ENCODE measurements at regions not wholly inside any gene's neighbourhood (a gene's known extent, or its start where the extent isn't known, plus 50 kb on each side); places are given as distances from the start of the nearest gene placed in this dataset.

DNA sequence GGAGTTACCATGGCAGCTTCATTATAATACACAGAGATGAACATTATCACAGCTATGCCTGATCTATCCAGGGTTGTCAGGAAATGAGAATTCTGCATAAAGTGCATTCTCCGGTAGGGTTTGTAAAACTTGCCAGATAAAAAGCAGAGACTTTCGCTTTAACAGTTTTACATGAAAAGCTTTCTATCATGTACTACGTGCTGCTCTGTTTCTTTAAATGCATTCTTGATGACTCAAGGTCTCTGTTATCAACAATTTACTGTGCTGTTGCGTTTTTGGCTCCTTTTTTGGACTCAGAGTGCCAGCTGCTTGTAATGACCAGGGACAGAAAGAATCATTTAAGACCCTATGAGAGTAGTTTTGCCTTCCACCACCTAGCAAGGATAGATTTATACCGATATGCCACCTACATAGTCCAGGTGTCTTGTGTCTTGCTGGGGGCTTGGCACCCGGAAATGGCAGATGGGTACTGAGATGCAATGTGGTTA, 371.2 kb downstream of the BTG1 start:
- Mint-ChIP-seq H3K27me3 (no peaks in the 10 kb centered on the region), H3K9me3 (no peaks in the 10 kb centered on the region), H3K27ac (peak overlapping the region in 6 of 7 donors; percentile 21 to 85 (median 54)), H3K4me1 (peaks cover 22 to 31% (median 26%) of the 10 kb centered on the region in 4 donors), H3K36me3 (no peaks in the 10 kb centered on the region), H3K4me3 (peak overlapping the region in 7 of 8 donors; percentile 19 to 66 (median 43))
- DNase-seq, result no peak
- Histone ChIP-seq H3K36me3 (ENCODE audit: insufficient read depth, low read length) (no peaks in the 10 kb centered on the region), H3K4me1 (ENCODE audit: insufficient read depth, low read length) (peaks cover 33% of the 10 kb centered on the region), H3K27me3 (ENCODE audit: insufficient read depth, low read length) (no peaks in the 10 kb centered on the region), H3K4me3 (ENCODE audit: low read length in 2 of 2) (no peak overlapping the region), H3K27ac (ENCODE audit: low read depth, low read length) (no peak overlapping the region), H3K9me3 (ENCODE audit: control insufficient read depth in 1 of 2, low read length in 2 of 2) (no peaks in the 10 kb centered on the region)
- intact Hi-C loops (cut with micrococcal nuclease), result no loop called here
- CTCF ChIA-PET (ENCODE audit: partially characterized antibody), result interaction anchor here (0.9 kb wide), 1 partner anchor 37 kb away, joined by 5 read pairs; no protein-coding TSS in a partner anchor
- POLR2A ChIA-PET (ENCODE audit: partially characterized antibody), result interaction anchor here (0.9 to 1.7 kb wide), 4 partner anchors 17 to 371 kb away, joined by 3 to 5 read pairs (median 3); partner anchors contain the start of gene BTG1

GRCh38 chr12:91773749-91774429, 371.8 kb downstream of the BTG1 start:
- no peak overlapping the region for H3K4me3 ChIP-seq (ENCODE audit: low read length in 2 of 2)
- CTCF ChIA-PET (ENCODE audit: partially characterized antibody), result interaction anchor here (0.9 kb wide), 1 partner anchor 38 kb away, joined by 5 read pairs; no protein-coding TSS in a partner anchor
- H3K4me1 ChIP-seq (ENCODE audit: insufficient read depth, low read length), result peaks cover 27% of the 10 kb centered on the region
- Mint-ChIP-seq H3K27me3 (no peaks in the 10 kb centered on the region), H3K36me3 (no peaks in the 10 kb centered on the region), H3K4me1 (peaks cover 17 to 25% (median 20%) of the 10 kb centered on the region in 4 donors), H3K27ac (peak overlapping the region in 3 of 7 donors; percentile 0 to 48 (median 23)), H3K9me3 (no peaks in the 10 kb centered on the region), H3K4me3 (peak overlapping the region in 3 of 8 donors; percentile 23 to 66 (median 58))
- H3K27ac ChIP-seq (ENCODE audit: low read depth, low read length), result no peak overlapping the region
- no peaks in the 10 kb centered on the region for H3K9me3 ChIP-seq (ENCODE audit: control insufficient read depth in 1 of 2, low read length in 2 of 2)
- no peaks in the 10 kb centered on the region for H3K36me3 ChIP-seq (ENCODE audit: insufficient read depth, low read length)
- intact Hi-C loops (cut with micrococcal nuclease), result no loop called here
- DNase-seq, result no peak
- H3K27me3 ChIP-seq (ENCODE audit: insufficient read depth, low read length), result no peaks in the 10 kb centered on the region
- POLR2A ChIA-PET (ENCODE audit: partially characterized antibody), result interaction anchor here (0.9 to 1.7 kb wide), 3 partner anchors 17 to 369 kb away, joined by 3 to 5 read pairs (median 3); no protein-coding TSS in a partner anchor

DNA sequence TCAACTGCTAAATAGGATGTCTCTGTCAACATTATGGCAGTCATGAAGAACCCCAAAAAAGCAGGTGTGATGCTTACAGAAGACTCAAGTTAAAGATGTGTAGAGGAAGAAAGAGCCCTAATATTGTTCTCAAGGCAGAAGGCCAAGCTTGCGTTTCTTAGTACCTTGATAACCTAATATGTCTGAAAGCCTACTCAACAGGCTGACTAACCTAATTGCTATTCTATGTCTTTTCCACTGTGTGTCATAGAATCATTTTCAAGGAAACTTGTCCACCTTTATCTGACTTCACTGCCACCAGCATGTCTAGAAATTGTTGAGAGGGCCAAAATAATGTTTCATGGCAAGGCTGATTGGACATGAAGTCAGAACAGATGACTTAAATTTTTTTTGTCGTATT, 373.2 kb downstream of the BTG1 start:
- Mint-ChIP-seq H3K27me3 (no peaks in the 10 kb centered on the region), H3K9me3 (peaks cover 0 to 1% (median 0%) of the 10 kb centered on the region in 8 donors), H3K4me1 (peaks cover 5 to 10% (median 7%) of the 10 kb centered on the region in 4 donors), H3K27ac (peak overlapping the region in 1 of 7 donors; percentile 44), H3K36me3 (no peaks in the 10 kb centered on the region), H3K4me3 (no peak overlapping the region)
- Histone ChIP-seq H3K4me3 (ENCODE audit: low read length in 2 of 2) (no peak overlapping the region), H3K4me1 (ENCODE audit: insufficient read depth, low read length) (peaks cover 12% of the 10 kb centered on the region), H3K27ac (ENCODE audit: low read depth, low read length) (no peak overlapping the region), H3K27me3 (ENCODE audit: insufficient read depth, low read length) (no peaks in the 10 kb centered on the region), H3K9me3 (ENCODE audit: control insufficient read depth in 1 of 2, low read length in 2 of 2) (no peaks in the 10 kb centered on the region), H3K36me3 (ENCODE audit: insufficient read depth, low read length) (no peaks in the 10 kb centered on the region)
- DNase-seq, result no peak
- ChIA-PET CTCF (ENCODE audit: partially characterized antibody) (no interaction called here), POLR2A (ENCODE audit: partially characterized antibody) (no interaction called here)
- intact Hi-C loops (cut with micrococcal nuclease), result no loop called here

- Mint-ChIP-seq H3K36me3 (no peaks in the 10 kb centered on the region), H3K9me3 (peaks cover 0 to 2% (median 0%) of the 10 kb centered on the region in 8 donors), H3K27me3 (no peaks in the 10 kb centered on the region), H3K27ac (no peak overlapping the region), H3K4me1 (peaks cover 0 to 7% (median 3%) of the 10 kb centered on the region in 4 donors), H3K4me3 (no peak overlapping the region)
- H3K9me3 ChIP-seq (ENCODE audit: control insufficient read depth in 1 of 2, low read length in 2 of 2), result no peaks in the 10 kb centered on the region
- ChIA-PET CTCF (ENCODE audit: partially characterized antibody) (no interaction called here), POLR2A (ENCODE audit: partially characterized antibody) (no interaction called here)
- no peak for DNase-seq
- no peaks in the 10 kb centered on the region for H3K36me3 ChIP-seq (ENCODE audit: insufficient read depth, low read length)
- no peaks in the 10 kb centered on the region for H3K27me3 ChIP-seq (ENCODE audit: insufficient read depth, low read length)
- peaks cover 9% of the 10 kb centered on the region for H3K4me1 ChIP-seq (ENCODE audit: insufficient read depth, low read length)
- H3K4me3 ChIP-seq (ENCODE audit: low read length in 2 of 2), result no peak overlapping the region
- H3K27ac ChIP-seq (ENCODE audit: low read depth, low read length), result no peak overlapping the region
- intact Hi-C loops (cut with micrococcal nuclease), result no loop called here
These were observed 375.9 kb downstream of the BTG1 start for GRCh38 chr12:91769736-91770135.

- POLR2A ChIA-PET (ENCODE audit: partially characterized antibody), result interaction anchor here (2.9 kb wide), 1 partner anchor 12 kb away, joined by 10 read pairs; no protein-coding TSS in a partner anchor
- Mint-ChIP-seq H3K4me3 (no peak overlapping the region), H3K36me3 (no peaks in the 10 kb centered on the region)
These were observed 378.4 kb downstream of the BTG1 start for GRCh38 chr12:91767237-91767636.

DNA sequence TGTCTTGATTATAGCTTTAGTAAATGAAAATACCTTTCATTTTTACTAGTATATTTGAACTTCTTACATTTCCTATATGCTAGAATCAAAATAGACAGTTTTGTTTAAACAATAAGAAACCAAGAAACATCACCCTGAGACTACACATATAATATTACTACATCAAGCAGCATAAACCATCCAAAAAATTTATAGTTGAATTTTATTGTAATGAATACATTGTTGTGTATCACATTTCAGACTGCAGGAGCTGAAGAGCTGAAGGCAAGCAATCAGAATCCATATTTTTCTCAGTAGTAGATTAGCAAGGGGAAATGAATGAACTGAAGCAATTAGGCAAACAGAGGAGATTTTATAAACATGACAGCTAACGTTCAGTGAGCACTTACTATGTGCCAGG, 379.2 kb downstream of the BTG1 start:
- CTCF ChIA-PET (ENCODE audit: partially characterized antibody), result interaction anchor here (1.4 kb wide), 1 partner anchor 23 kb away, joined by 3 read pairs; no protein-coding TSS in a partner anchor
- Histone ChIP-seq H3K9me3 (ENCODE audit: control insufficient read depth in 1 of 2, low read length in 2 of 2) (no peaks in the 10 kb centered on the region), H3K27me3 (ENCODE audit: insufficient read depth, low read length) (no peaks in the 10 kb centered on the region), H3K4me3 (ENCODE audit: low read length in 2 of 2) (no peak overlapping the region), H3K27ac (ENCODE audit: low read depth, low read length) (no peak overlapping the region), H3K4me1 (ENCODE audit: insufficient read depth, low read length) (no peaks in the 10 kb centered on the region), H3K36me3 (ENCODE audit: insufficient read depth, low read length) (no peaks in the 10 kb centered on the region)
- intact Hi-C loops (cut with micrococcal nuclease), result no loop called here
- no peak overlapping the region for H3K27ac Mint-ChIP-seq
- H3K4me3 Mint-ChIP-seq, result no peak overlapping the region
- H3K4me1 Mint-ChIP-seq, result no peaks in the 10 kb centered on the region
- H3K27me3 Mint-ChIP-seq, result peaks cover 0 to 1% of the 10 kb centered on the region in 2 donors
- POLR2A ChIA-PET (ENCODE audit: partially characterized antibody), result interaction anchor here (1.2 to 2.9 kb wide), 2 partner anchors 13 to 375 kb away, joined by 4 to 10 read pairs; no protein-coding TSS in a partner anchor
- no peaks in the 10 kb centered on the region for H3K36me3 Mint-ChIP-seq
- no peak for DNase-seq
- H3K9me3 Mint-ChIP-seq, result peaks cover 0 to 3% (median under 1%) of the 10 kb centered on the region in 8 donors

More at GRCh38 chr12:91767237-91767636, 378.4 kb downstream of the BTG1 start:
- Histone ChIP-seq H3K27me3 (ENCODE audit: insufficient read depth, low read length) (no peaks in the 10 kb centered on the region), H3K27ac (ENCODE audit: low read depth, low read length) (no peak overlapping the region), H3K4me3 (ENCODE audit: low read length in 2 of 2) (no peak overlapping the region), H3K4me1 (ENCODE audit: insufficient read depth, low read length) (no peaks in the 10 kb centered on the region), H3K9me3 (ENCODE audit: control insufficient read depth in 1 of 2, low read length in 2 of 2) (no peaks in the 10 kb centered on the region), H3K36me3 (ENCODE audit: insufficient read depth, low read length) (no peaks in the 10 kb centered on the region)
- CTCF ChIA-PET (ENCODE audit: partially characterized antibody), result interaction anchor here (1.4 kb wide), 1 partner anchor 24 kb away, joined by 3 read pairs; no protein-coding TSS in a partner anchor
- H3K9me3 Mint-ChIP-seq, result peaks cover 0 to 2% (median 0%) of the 10 kb centered on the region in 8 donors
- no peaks in the 10 kb centered on the region for H3K4me1 Mint-ChIP-seq
- no peaks in the 10 kb centered on the region for H3K27me3 Mint-ChIP-seq
- intact Hi-C loops (cut with micrococcal nuclease), result no loop called here
- no peak for DNase-seq
- no peak overlapping the region for H3K27ac Mint-ChIP-seq

DNA sequence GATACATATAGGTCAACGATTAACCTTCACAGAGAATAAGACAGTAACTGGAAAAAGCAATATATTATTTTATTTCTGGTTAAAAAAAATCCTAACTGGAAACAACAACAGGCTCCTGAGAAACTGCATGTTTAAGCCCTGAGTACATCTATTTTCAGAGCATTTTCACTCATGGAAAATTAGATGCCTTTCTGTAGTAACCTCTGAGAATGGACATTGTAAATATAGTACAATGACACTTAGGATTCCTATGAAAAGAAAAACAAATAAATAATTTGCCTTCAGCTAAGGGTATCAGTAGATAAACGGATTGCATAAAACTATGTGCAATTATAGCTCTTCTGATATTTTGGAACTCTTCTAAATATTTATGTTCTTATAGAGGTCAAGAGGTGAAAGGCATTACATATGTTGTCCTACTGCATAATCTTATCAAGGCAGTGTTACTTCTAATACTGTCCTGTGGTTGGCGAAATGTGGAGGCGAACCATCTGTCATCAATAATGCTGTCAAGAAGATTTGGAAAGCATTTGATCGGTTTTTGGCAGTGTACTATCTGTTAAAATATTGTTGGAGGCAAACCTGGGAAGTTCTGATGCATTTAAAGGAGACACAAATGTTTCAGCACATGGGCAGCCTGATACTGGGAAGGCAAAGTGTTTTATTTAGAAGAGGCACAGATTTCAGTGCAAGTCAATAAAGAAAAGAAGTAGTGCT, 381.8 kb downstream of the BTG1 start:
- H3K36me3 ChIP-seq (ENCODE audit: insufficient read depth, low read length), result no peaks in the 10 kb centered on the region
- Mint-ChIP-seq H3K9me3 (peaks cover 0 to 26% (median 3%) of the 10 kb centered on the region in 8 donors), H3K4me3 (no peak overlapping the region), H3K36me3 (no peaks in the 10 kb centered on the region), H3K27me3 (peaks cover 0 to 1% of the 10 kb centered on the region in 2 donors), H3K27ac (no peak overlapping the region), H3K4me1 (no peaks in the 10 kb centered on the region)
- H3K4me3 ChIP-seq (ENCODE audit: low read length in 2 of 2), result no peak overlapping the region
- H3K4me1 ChIP-seq (ENCODE audit: insufficient read depth, low read length), result no peaks in the 10 kb centered on the region
- no peak for DNase-seq
- H3K9me3 ChIP-seq (ENCODE audit: control insufficient read depth in 1 of 2, low read length in 2 of 2), result no peaks in the 10 kb centered on the region
- intact Hi-C loops (cut with micrococcal nuclease), result no loop called here
- POLR2A ChIA-PET (ENCODE audit: partially characterized antibody), result no interaction called here
- no peak overlapping the region for H3K27ac ChIP-seq (ENCODE audit: low read depth, low read length)
- CTCF ChIA-PET (ENCODE audit: partially characterized antibody), result no interaction called here
- no peaks in the 10 kb centered on the region for H3K27me3 ChIP-seq (ENCODE audit: insufficient read depth, low read length)

All from CD4-positive, alpha-beta memory T cell (primary cell).